GM13976 (cell line): ENCODE measurements at regions not wholly inside any gene's neighbourhood (a gene's known extent, or its start where the extent isn't known, plus 50 kb on each side); places are given as distances from the start of the nearest gene placed in this dataset.
A peak's percentile ranks its signal among the peaks of the same experiment; 100 is the strongest.

ENCODE experiments used
- DNase-seq: peaks from one replicate; pipeline ENCODE4 v3.0.0; 2012; ENCODE audit warnings: low spot score
- in situ Hi-C: fragments of 300-500 bp; cut with MboI; formaldehyde crosslinking; loops from one replicate; pipeline ENCODE4 v1.12.0; 2022; ENCODE audit warnings: low sequenced_read_pairs, mixed read lengths, inconsistent platforms; ENCODE audit not compliant: unreplicated experiment
- TF ChIP-seq, protein P1 (sequence below): IDR thresholded peaks from 2 replicates; pipeline ENCODE4 v1.5.1; 2012; ENCODE audit warnings: borderline replicate concordance, mild to moderate bottlenecking; ENCODE audit not compliant: insufficient read depth; ENCODE audit errors: extremely low read depth, missing control alignments, control extremely low read depth

DNA sequence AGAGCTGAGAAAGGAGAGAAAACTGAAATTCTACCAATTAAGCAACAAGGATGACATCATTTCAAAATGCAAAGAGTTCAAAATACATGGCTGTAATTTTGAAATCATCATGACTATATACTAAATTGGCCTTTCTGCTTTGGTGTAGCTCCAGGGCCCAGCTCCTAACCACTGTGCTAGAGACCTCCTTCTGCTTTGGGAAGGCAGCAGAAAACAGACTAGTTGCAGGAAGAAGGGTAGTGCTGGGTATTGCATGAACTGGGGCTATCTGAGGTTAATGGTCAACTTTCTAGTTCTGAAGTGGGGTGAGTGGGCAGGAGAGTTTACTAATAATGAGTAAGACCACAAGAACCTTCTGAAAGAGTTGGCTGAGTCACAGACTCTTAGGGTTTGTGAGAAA, 66.2 kb downstream of the PTGER2 start:
- in situ Hi-C loops = no loop called here
- TF ChIP-seq, protein P1, sequence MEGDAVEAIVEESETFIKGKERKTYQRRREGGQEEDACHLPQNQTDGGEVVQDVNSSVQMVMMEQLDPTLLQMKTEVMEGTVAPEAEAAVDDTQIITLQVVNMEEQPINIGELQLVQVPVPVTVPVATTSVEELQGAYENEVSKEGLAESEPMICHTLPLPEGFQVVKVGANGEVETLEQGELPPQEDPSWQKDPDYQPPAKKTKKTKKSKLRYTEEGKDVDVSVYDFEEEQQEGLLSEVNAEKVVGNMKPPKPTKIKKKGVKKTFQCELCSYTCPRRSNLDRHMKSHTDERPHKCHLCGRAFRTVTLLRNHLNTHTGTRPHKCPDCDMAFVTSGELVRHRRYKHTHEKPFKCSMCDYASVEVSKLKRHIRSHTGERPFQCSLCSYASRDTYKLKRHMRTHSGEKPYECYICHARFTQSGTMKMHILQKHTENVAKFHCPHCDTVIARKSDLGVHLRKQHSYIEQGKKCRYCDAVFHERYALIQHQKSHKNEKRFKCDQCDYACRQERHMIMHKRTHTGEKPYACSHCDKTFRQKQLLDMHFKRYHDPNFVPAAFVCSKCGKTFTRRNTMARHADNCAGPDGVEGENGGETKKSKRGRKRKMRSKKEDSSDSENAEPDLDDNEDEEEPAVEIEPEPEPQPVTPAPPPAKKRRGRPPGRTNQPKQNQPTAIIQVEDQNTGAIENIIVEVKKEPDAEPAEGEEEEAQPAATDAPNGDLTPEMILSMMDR = no peak
- DNase-seq = peak; percentile 46
